ENCODE measurements at regions not wholly inside any gene's neighbourhood (a gene's known extent, or its start where the extent isn't known, plus 50 kb on each side); places are given as distances from the start of the nearest gene placed in this dataset.

GRCh38 chr3:22966349-22966748 is 236.8 kb upstream of the UBE2E2 start (continued):
- no peak for TF ChIP-seq REST (IDR thresholded peaks at IDR 0.05; ENCODE audit: low read depth, low read length)
- no peak for TF ChIP-seq JUND (IDR thresholded peaks at IDR 0.05)
- TF ChIP-seq IRF3 (IDR thresholded peaks at IDR 0.05; ENCODE audit: low read depth, low read length), result no peak
- no peak for TF ChIP-seq FOSL2 (IDR thresholded peaks at IDR 0.05; ENCODE audit: borderline replicate concordance, low read depth)
- TF ChIP-seq GABPA (IDR thresholded peaks at IDR 0.05; ENCODE audit: low read depth), result no peak

- Histone ChIP-seq H3K36me3 (replicated peaks in 1 of 2; ENCODE audit: control insufficient read depth in 1 of 2, insufficient read depth in 2 of 2, low read length in 1 of 2) (no peaks in the 10 kb centered on the region), H3K27ac (ENCODE audit: low read depth in 2 of 2, low read length in 1 of 2) (no peak overlapping the region), H3K4me1 (ENCODE audit: control insufficient read depth in 1 of 2, insufficient read depth in 2 of 2, low read depth in 1 of 2, low read length in 1 of 2) (no peaks in the 10 kb centered on the region), H3K79me2 (ENCODE audit: insufficient read depth) (no peaks in the 10 kb centered on the region), H2AFZ (ENCODE audit: low read depth) (no peak overlapping the region), H3K4me2 (no peak overlapping the region), H3K9me2 (no peaks in the 10 kb centered on the region), H3K9me3 (no peaks in the 10 kb centered on the region), H3K27me3 (ENCODE audit: insufficient read depth) (no peaks in the 10 kb centered on the region), H3F3A (replicated peaks; ENCODE audit: insufficient read depth) (no peaks in the 10 kb centered on the region), H3K4me3 (ENCODE audit: low read depth in 2 of 2, low read length in 1 of 2) (no peak overlapping the region), H3K9ac (no peak overlapping the region), H4K20me1 (ENCODE audit: insufficient read depth) (no peaks in the 10 kb centered on the region)
- 33% methylated on average over 1 of the region's 1 CpG for WGBS (ENCODE audit: low lambda C conversion rate)
- TF ChIP-seq TAF1 (IDR thresholded peaks at IDR 0.05; ENCODE audit: borderline replicate concordance, low read depth, low read length) (no peak), FOSL2 (IDR thresholded peaks at IDR 0.05; ENCODE audit: borderline replicate concordance, low read depth) (no peak), TCF12 (IDR thresholded peaks at IDR 0.05) (no peak), ZBTB33 (IDR thresholded peaks at IDR 0.05; ENCODE audit: borderline replicate concordance, low read depth) (no peak), IRF3 (IDR thresholded peaks at IDR 0.05; ENCODE audit: low read depth, low read length) (no peak), RCOR1 (IDR thresholded peaks at IDR 0.05; ENCODE audit: low read length) (no peak), GABPA (IDR thresholded peaks at IDR 0.05; ENCODE audit: low read depth) (no peak), SMC3 (IDR thresholded peaks at IDR 0.05; ENCODE audit: low read depth, low read length) (no peak), USF2 (IDR thresholded peaks at IDR 0.05; ENCODE audit: borderline replicate concordance, low read depth, low read length) (no peak), MXI1 (IDR thresholded peaks at IDR 0.05; ENCODE audit: low read depth, low read length) (no peak), EP300 (IDR thresholded peaks at IDR 0.05; ENCODE audit: borderline replicate concordance in 1 of 2, low read depth in 1 of 2, low read length in 1 of 2) (no peak), NFIC (IDR thresholded peaks at IDR 0.05; ENCODE audit: borderline replicate concordance) (no peak), GATA2 (CRISPR knock-in tag; IDR thresholded peaks at IDR 0.05) (no peak)
- ChIA-PET POLR2A (no interaction called here), CTCF (interaction anchor here (1.4 to 1.6 kb wide), 2 partner anchors 9 to 880 kb away, joined by 3 to 4 read pairs; no protein-coding TSS in a partner anchor)
- DNase-seq, result no peak
Observed at GRCh38 chr3:22969276-22969675, 233.9 kb upstream of the UBE2E2 start.

Measured in SK-N-SH (cell line).